Ishikawa (cell line): ENCODE measurements at regions not wholly inside any gene's neighbourhood (a gene's known extent, or its start where the extent isn't known, plus 50 kb on each side); places are given as distances from the start of the nearest gene placed in this dataset.

Source experiments
- CEBPB ChIP-seq: IDR thresholded peaks from 2 replicates; pipeline ENCODE4 v1.6.1; 2012
- CREB1 ChIP-seq: IDR thresholded peaks from 2 replicates; pipeline ENCODE4 v1.6.1; 2012; ENCODE audit warnings: low read depth
- EGR1 ChIP-seq: IDR thresholded peaks from 2 replicates; pipeline ENCODE4 v1.6.1; 2012
- EP300 ChIP-seq: IDR thresholded peaks from 2 replicates; pipeline ENCODE4 v1.6.1; 2012; ENCODE audit warnings: borderline replicate concordance
- FOXM1 ChIP-seq: IDR thresholded peaks from 2 replicates; pipeline ENCODE4 v1.6.1; 2012; ENCODE audit warnings: low read depth, borderline replicate concordance
- NFIC ChIP-seq: IDR thresholded peaks from 2 replicates; pipeline ENCODE4 v1.6.1; 2012
- RAD21 ChIP-seq: IDR thresholded peaks from 2 replicates; pipeline ENCODE4 v1.6.1; 2012; ENCODE audit warnings: low read depth
- REST ChIP-seq: IDR thresholded peaks from 2 replicates; pipeline ENCODE4 v1.6.1; 2012; ENCODE audit warnings: low read depth, mild to moderate bottlenecking
- TAF1 ChIP-seq: IDR thresholded peaks from 2 replicates; pipeline ENCODE4 v1.6.1; 2012; ENCODE audit warnings: low read depth, mild to moderate bottlenecking
- TCF12 ChIP-seq: IDR thresholded peaks from 2 replicates; pipeline ENCODE4 v1.6.1; 2012; ENCODE audit warnings: low read depth
- TEAD4 ChIP-seq: IDR thresholded peaks from 2 replicates; pipeline ENCODE4 v1.6.1; 2012
- YY1 ChIP-seq: IDR thresholded peaks from 2 replicates; pipeline ENCODE4 v1.6.1; 2012; ENCODE audit warnings: low read depth
- ZBTB7A ChIP-seq: IDR thresholded peaks from 2 replicates; pipeline ENCODE4 v1.6.1; 2012; ENCODE audit warnings: low read depth
- TF ChIP-seq, protein P1 (sequence below): IDR thresholded peaks from 2 replicates; pipeline ENCODE4 v1.6.1; 2012
- TF ChIP-seq, protein P2 (sequence below): IDR thresholded peaks from 2 replicates; pipeline ENCODE4 v1.6.1; 2012

DNA sequence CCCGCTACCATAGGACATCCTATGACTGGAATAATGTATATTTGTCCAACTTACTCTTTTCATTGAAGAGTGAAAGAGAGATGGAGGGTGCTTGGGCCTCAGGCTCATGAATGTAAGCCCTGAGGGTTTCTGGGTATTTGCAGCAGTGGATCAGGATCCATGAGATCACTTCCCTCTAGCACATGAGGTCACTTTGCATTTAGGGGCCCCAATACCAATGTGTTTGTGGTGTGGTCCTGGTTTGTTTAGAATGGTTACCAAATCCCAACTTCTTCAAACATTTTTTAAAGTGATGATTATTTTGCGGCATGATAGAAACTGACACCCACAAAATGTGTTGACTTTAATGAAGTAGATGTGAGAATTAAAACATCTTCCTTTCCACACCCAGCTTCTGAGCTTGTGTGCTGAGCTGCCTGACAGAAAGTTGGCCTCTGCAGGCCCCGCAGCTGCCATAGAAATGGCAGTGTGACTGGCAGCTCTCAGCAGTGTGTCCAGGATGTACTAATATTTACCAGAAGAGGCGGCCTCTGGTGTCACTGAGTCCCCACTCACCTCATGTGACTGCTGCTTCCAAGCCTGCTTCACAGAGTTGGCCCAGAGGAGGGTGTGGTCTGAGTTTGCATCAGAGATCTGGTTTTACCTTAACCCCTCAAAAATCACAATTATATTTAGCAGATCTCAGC, 447.6 kb upstream of the NPVF start:
- TF ChIP-seq TEAD4 (no peak), CREB1 (no peak), CEBPB (no peak), RAD21 (no peak), EP300 (no peak), EGR1 (no peak), FOXM1 (no peak), TCF12 (no peak), ZBTB7A (no peak), YY1 (no peak), REST (no peak), TAF1 (no peak), NFIC (no peak)
- TF ChIP-seq, protein P1, sequence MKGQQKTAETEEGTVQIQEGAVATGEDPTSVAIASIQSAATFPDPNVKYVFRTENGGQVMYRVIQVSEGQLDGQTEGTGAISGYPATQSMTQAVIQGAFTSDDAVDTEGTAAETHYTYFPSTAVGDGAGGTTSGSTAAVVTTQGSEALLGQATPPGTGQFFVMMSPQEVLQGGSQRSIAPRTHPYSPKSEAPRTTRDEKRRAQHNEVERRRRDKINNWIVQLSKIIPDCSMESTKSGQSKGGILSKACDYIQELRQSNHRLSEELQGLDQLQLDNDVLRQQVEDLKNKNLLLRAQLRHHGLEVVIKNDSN: no peak
- TF ChIP-seq, protein P2, sequence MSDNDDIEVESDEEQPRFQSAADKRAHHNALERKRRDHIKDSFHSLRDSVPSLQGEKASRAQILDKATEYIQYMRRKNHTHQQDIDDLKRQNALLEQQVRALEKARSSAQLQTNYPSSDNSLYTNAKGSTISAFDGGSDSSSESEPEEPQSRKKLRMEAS: no peak

DNA sequence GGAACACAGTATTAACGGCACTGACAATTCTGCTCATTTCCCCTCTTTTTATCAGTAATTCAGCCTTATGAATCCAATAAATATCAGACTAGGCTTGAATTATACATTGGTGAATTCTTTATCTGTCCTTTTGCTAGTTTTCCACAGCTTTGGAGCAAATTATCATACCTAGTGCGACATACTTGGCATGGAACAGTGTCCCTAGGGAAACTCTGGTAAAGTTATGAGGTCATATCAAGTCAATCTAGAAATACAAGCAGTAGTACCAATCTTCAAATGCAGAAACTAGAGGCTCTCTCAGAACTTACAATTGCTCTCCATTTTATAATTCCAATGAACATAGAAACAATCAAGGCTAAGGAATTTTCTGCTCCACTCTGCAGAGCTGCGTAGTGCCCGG, 449.3 kb upstream of the NPVF start:
- TF ChIP-seq TEAD4: no peak
- TF ChIP-seq EP300: no peak
- no peak for TF ChIP-seq NFIC

- TF ChIP-seq CREB1 (no peak), EP300 (no peak), TEAD4 (no peak), YY1 (no peak), TAF1 (no peak), FOXM1 (no peak), ZBTB7A (no peak), TCF12 (no peak), REST (no peak)
Measured at GRCh38 chr7:25678215-25678614, 449.9 kb upstream of the NPVF start.

DNA sequence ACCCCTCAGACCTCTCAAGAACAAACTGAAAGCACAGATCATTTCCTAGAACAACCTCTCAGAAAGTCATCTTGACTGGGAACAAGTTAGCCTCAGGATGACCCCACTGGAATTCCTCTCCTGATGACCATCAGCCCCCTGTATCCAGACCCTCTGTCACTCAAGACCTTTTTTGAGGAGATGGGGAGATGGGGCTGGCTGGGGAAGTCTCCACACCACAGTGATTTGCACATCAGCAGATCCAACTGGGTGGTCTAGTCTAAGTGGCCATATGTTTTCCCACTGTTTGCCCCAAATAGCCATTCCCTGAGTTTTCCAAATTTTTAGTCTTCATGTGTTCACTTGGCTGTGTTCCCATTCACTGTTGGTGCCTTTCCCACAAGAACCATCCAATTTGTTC, 452.4 kb upstream of the NPVF start:
- TF ChIP-seq YY1: no peak
- TF ChIP-seq ZBTB7A: no peak
- TF ChIP-seq, protein P2: no peak
- no peak for TF ChIP-seq NFIC
- TF ChIP-seq FOXM1: no peak
- TF ChIP-seq TAF1: no peak
- no peak for TF ChIP-seq CEBPB
- no peak for TF ChIP-seq RAD21
- no peak for TF ChIP-seq EGR1
- TF ChIP-seq REST: no peak

DNA sequence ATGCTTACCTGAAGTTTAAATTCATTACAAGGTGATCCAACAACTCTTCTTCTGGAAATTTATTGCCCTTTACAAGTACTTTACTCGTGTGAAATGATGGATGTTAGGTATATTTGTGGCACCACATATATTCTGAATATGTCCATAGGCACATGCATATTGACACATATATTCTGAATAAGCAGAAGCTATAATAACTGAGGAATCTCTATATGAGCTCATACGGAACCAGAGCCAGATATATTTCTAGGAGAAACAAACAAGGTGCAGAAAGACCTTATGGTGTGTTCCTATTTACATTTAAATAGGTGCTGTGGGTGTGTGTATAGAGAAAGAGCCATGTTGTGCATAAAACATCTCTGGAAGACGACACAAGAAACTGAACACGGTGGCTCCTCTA, 456.1 kb upstream of the NPVF start:
- TF ChIP-seq, protein P1: no peak
